H9 (cell line): ENCODE measurements at regions not wholly inside any gene's neighbourhood (a gene's known extent, or its start where the extent isn't known, plus 50 kb on each side); places are given as distances from the start of the nearest gene placed in this dataset.

Source experiments
- DNase-seq: peaks from one replicate; pipeline ENCODE4 v3.0.0-alpha.2; 2017
- H2AFZ ChIP-seq: one replicate; pipeline ENCODE4 v1.6.1; 2013; ENCODE audit warnings: mild to moderate bottlenecking, low read length, control low read depth, moderate library complexity
- H2AK5ac ChIP-seq: 2 replicates; pipeline ENCODE4 v1.6.1; 2013; ENCODE audit warnings: low read length, control low read depth, mixed read lengths; ENCODE audit not compliant: insufficient read length
- H2BK120ac ChIP-seq: one replicate; pipeline ENCODE4 v1.6.1; 2013; ENCODE audit warnings: low read depth, mild to moderate bottlenecking, low read length, control low read depth, inconsistent platforms; ENCODE audit not compliant: poor library complexity, severe bottlenecking
- H2BK12ac ChIP-seq: 2 replicates; pipeline ENCODE4 v1.6.1; 2013; ENCODE audit warnings: low read length, control low read depth, mixed read lengths, low read depth; ENCODE audit not compliant: insufficient read length
- H2BK15ac ChIP-seq: 2 replicates; pipeline ENCODE4 v1.6.1; 2013; ENCODE audit warnings: low read depth, low read length, control low read depth
- H2BK20ac ChIP-seq: one replicate; pipeline ENCODE4 v1.6.1; 2013; ENCODE audit warnings: low read depth, mild to moderate bottlenecking, low read length, control low read depth, inconsistent platforms; ENCODE audit not compliant: poor library complexity, severe bottlenecking
- H2BK5ac ChIP-seq: 2 replicates; pipeline ENCODE4 v1.6.1; 2013; ENCODE audit warnings: low read length, control low read depth, mixed read lengths; ENCODE audit not compliant: insufficient read length
- H3K14ac ChIP-seq: 2 replicates; pipeline ENCODE4 v1.6.1; 2013; ENCODE audit warnings: low read length, control low read depth; ENCODE audit not compliant: insufficient read depth
- H3K18ac ChIP-seq: 2 replicates; pipeline ENCODE4 v1.6.1; 2013; ENCODE audit warnings: low read depth, mild to moderate bottlenecking, mixed read lengths, low read length, control low read depth; ENCODE audit not compliant: insufficient read length
- H3K23ac ChIP-seq: 2 replicates; pipeline ENCODE4 v1.6.1; 2013; ENCODE audit warnings: low read length, control low read depth, mixed read lengths, low read depth; ENCODE audit not compliant: insufficient read length
- H3K23me2 ChIP-seq: 2 replicates; pipeline ENCODE4 v1.6.1; 2013; ENCODE audit warnings: low read depth, mild to moderate bottlenecking, mixed read lengths, low read length, control low read depth; ENCODE audit not compliant: insufficient read length, poor library complexity, severe bottlenecking
- H3K27ac ChIP-seq: 2 replicates; pipeline ENCODE4 v1.5.1; 2013; ENCODE audit warnings: low read length, control low read depth, mixed read lengths, low read depth; ENCODE audit not compliant: insufficient read length
- H3K27me3 ChIP-seq: 2 replicates; pipeline ENCODE4 v1.6.1; 2013; ENCODE audit warnings: low read length, control low read depth, inconsistent platforms; ENCODE audit not compliant: insufficient read depth
- H3K4ac ChIP-seq: 2 replicates; pipeline ENCODE4 v1.6.1; 2013; ENCODE audit warnings: low read depth, mild to moderate bottlenecking, control low read depth, inconsistent platforms, low read length, moderate library complexity
- H3K4me1 ChIP-seq: 2 replicates; pipeline ENCODE4 v1.6.1; 2013; ENCODE audit warnings: low read length, control low read depth, inconsistent platforms; ENCODE audit not compliant: insufficient read depth
- H3K4me2 ChIP-seq: 2 replicates; pipeline ENCODE4 v1.6.1; 2013; ENCODE audit warnings: low read length, control low read depth, mixed read lengths; ENCODE audit not compliant: insufficient read length, insufficient read depth
- H3K56ac ChIP-seq: 2 replicates; pipeline ENCODE4 v1.6.1; 2013; ENCODE audit warnings: low read depth, mild to moderate bottlenecking, mixed read lengths, low read length, control low read depth; ENCODE audit not compliant: insufficient read length
- H3K79me1 ChIP-seq: 2 replicates; pipeline ENCODE4 v1.6.1; 2013; ENCODE audit warnings: low read depth, mild to moderate bottlenecking, moderate library complexity, low read length, control low read depth, inconsistent platforms; ENCODE audit not compliant: insufficient read depth, poor library complexity, severe bottlenecking
- H3K79me2 ChIP-seq: 2 replicates; pipeline ENCODE4 v1.6.1; 2013; ENCODE audit warnings: low read length, control low read depth, inconsistent platforms; ENCODE audit not compliant: insufficient read depth
- H3K9ac ChIP-seq: 2 replicates; pipeline ENCODE4 v1.6.1; 2013; ENCODE audit warnings: low read length, control low read depth, mixed read lengths; ENCODE audit not compliant: insufficient read length; ENCODE audit errors: extremely low read depth
- H3K9me3 ChIP-seq: one replicate; pipeline ENCODE4 v1.6.1; 2013; ENCODE audit warnings: low read depth, low read length, inconsistent platforms; ENCODE audit not compliant: control insufficient read depth
- H3T11ph ChIP-seq: one replicate; pipeline ENCODE4 v1.6.1; 2013; ENCODE audit warnings: mild to moderate bottlenecking, low read length, control low read depth, inconsistent platforms
- H4K20me1 ChIP-seq: one replicate; pipeline ENCODE4 v1.6.1; 2013; ENCODE audit not compliant: control insufficient read depth, insufficient read length, insufficient read depth
- H4K5ac ChIP-seq: 2 replicates; pipeline ENCODE4 v1.6.1; 2013; ENCODE audit warnings: low read depth, mild to moderate bottlenecking, mixed read lengths, low read length, control low read depth; ENCODE audit not compliant: insufficient read length
- H4K8ac ChIP-seq: replicated peaks from 2 replicates; pipeline ENCODE4 v1.6.1; 2013; ENCODE audit warnings: low read length, control low read depth, mixed read lengths, low read depth; ENCODE audit not compliant: insufficient read length
- H4K91ac ChIP-seq: 2 replicates; pipeline ENCODE4 v1.6.1; 2013; ENCODE audit warnings: low read depth, mild to moderate bottlenecking, moderate library complexity, mixed read lengths, low read length, control low read depth; ENCODE audit not compliant: insufficient read length
- H3K27ac Mint-ChIP-seq, 3 experiments: 2 replicates in 2 of 3; 3 replicates in 1 of 3; pipeline ENCODE4 v1.8.0; 2020 to 2021; ENCODE audit warnings: mixed read lengths in 3 of 3, mild to moderate bottlenecking in 1 of 3, moderate library complexity in 1 of 3
- H3K27me3 Mint-ChIP-seq: 2 replicates; pipeline ENCODE4 v1.8.0; 2021; ENCODE audit warnings: low read depth, mild to moderate bottlenecking, moderate library complexity, mixed read lengths
- H3K36me3 Mint-ChIP-seq, 3 experiments: 2 replicates in 2 of 3; 3 replicates in 1 of 3; pipeline ENCODE4 v1.8.0; 2020 to 2021; ENCODE audit warnings: low read depth in 3 of 3, mixed read lengths in 3 of 3; ENCODE audit not compliant: insufficient read depth in 1 of 3
- H3K4me1 Mint-ChIP-seq, 2 experiments: 2 replicates each; pipeline ENCODE4 v1.8.0; 2020; ENCODE audit warnings: mixed read lengths in 2 of 2
- H3K4me3 Mint-ChIP-seq, 2 experiments: 2 replicates in 1 of 2; 3 replicates in 1 of 2; pipeline ENCODE4 v1.8.0; 2020 to 2021; ENCODE audit warnings: mild to moderate bottlenecking in 2 of 2, mixed read lengths in 2 of 2, moderate library complexity in 1 of 2
- H3K9me3 Mint-ChIP-seq, 2 experiments: 2 replicates in 1 of 2; 3 replicates in 1 of 2; pipeline ENCODE4 v1.8.0; 2020; ENCODE audit warnings: mild to moderate bottlenecking in 2 of 2, mixed read lengths in 2 of 2, moderate library complexity in 1 of 2
- CTCF ChIP-seq: fragments of 200-600 bp; sonication (generic); conservative IDR thresholded peaks from 3 replicates; pipeline ENCODE4 v1.8.0; 2021; ENCODE audit warnings: antibody characterized with exemption, mild to moderate bottlenecking
- WGBS: extraction: QIAGEN DNeasy Blood & Tissue Kit; methylation state at CpG from one replicate; pipeline ENCODE4 v1.1.7; 2013; ENCODE audit warnings: missing lambda C conversion rate, low lambda C conversion rate, mixed read lengths; ENCODE audit not compliant: insufficient read length; ENCODE audit errors: extremely low coverage; 5-methylcytosine and 5-hydroxymethylcytosine counted together

GRCh38 chr7:13092708-13093005, 405.2 kb downstream of the ARL4A start:
- Histone ChIP-seq H2BK20ac (no peak overlapping the region), H4K91ac (no peak overlapping the region), H3K27me3 (no peaks in the 10 kb centered on the region), H2BK12ac (no peak overlapping the region), H3K9ac (no peak overlapping the region), H3K27ac (no peak overlapping the region), H3K23me2 (no peaks in the 10 kb centered on the region), H3K4me1 (no peaks in the 10 kb centered on the region), H2BK120ac (no peak overlapping the region), H2BK5ac (no peak overlapping the region), H3K23ac (no peak overlapping the region), H4K5ac (no peak overlapping the region), H3K56ac (no peak overlapping the region), H3K4ac (no peak overlapping the region), H3K79me2 (no peaks in the 10 kb centered on the region), H3T11ph (no peak overlapping the region), H3K9me3 (no peaks in the 10 kb centered on the region), H2AFZ (no peak overlapping the region), H3K14ac (no peak overlapping the region), H3K79me1 (no peaks in the 10 kb centered on the region), H4K20me1 (no peaks in the 10 kb centered on the region), H3K18ac (no peak overlapping the region), H3K4me2 (no peak overlapping the region), H4K8ac (no peak overlapping the region), H2AK5ac (no peak overlapping the region), H2BK15ac (no peak overlapping the region)
- Mint-ChIP-seq H3K36me3 (no peaks in the 10 kb centered on the region; a peak in 1 of 7 replicates), H3K4me1 (no peaks in the 10 kb centered on the region), H3K4me3 (no peak overlapping the region), H3K27me3 (no peaks in the 10 kb centered on the region), H3K9me3 (no peaks in the 10 kb centered on the region), H3K27ac (no peak overlapping the region)
- WGBS, result no CpG with 5 or more reads among the region's 2 CpGs
- no peak for TF ChIP-seq CTCF
- DNase-seq, result no peak
